Naive B cell (primary cell): ENCODE measurements at regions not wholly inside any gene's neighbourhood (a gene's known extent, or its start where the extent isn't known, plus 50 kb on each side); places are given as distances from the start of the nearest gene placed in this dataset.
A peak's percentile ranks its signal among the peaks of the same experiment; 100 is the strongest.
"Not testable (repeated sequence)": the region's sequence is repeated elsewhere in the genome, so short reads cannot be mapped to it uniquely, and the experiment has no call there.

ENCODE experiments used
- ATAC-seq, 2 donors: fragments of 150-1000 bp; cut with Tn5 transposase; 2 replicates each; pipeline ENCODE4 v1.10.0; 2021; ENCODE audit warnings: low read depth in 2 of 2, mild to moderate bottlenecking in 2 of 2, moderate library complexity in 2 of 2
- DNase-seq: peaks from one replicate; pipeline ENCODE4 v3.0.0; 2022
- H3K27ac Mint-ChIP-seq, 6 donors: one replicate each; pipeline ENCODE4 v1.8.0; 2020 to 2022; ENCODE audit warnings: mild to moderate bottlenecking in 6 of 6, mixed read lengths in 6 of 6, moderate library complexity in 5 of 6, inconsistent platforms in 2 of 6
- H3K27me3 Mint-ChIP-seq, 3 donors: one replicate each; pipeline ENCODE4 v1.8.0; 2021 to 2022; ENCODE audit warnings: mixed read lengths in 3 of 3, mild to moderate bottlenecking in 1 of 3
- H3K36me3 Mint-ChIP-seq, 2 donors: one replicate each; pipeline ENCODE4 v1.8.0; 2020 to 2022; ENCODE audit warnings: mixed read lengths in 2 of 2, inconsistent platforms in 1 of 2, mild to moderate bottlenecking in 1 of 2
- H3K4me1 Mint-ChIP-seq, 3 donors: one replicate each; pipeline ENCODE4 v1.8.0; 2020 to 2022; ENCODE audit warnings: mixed read lengths in 3 of 3, inconsistent platforms in 1 of 3, mild to moderate bottlenecking in 1 of 3, moderate library complexity in 1 of 3
- H3K4me3 Mint-ChIP-seq, 8 donors: one replicate each; pipeline ENCODE4 v1.8.0; 2020 to 2022; ENCODE audit warnings: mild to moderate bottlenecking in 8 of 8, mixed read lengths in 8 of 8, moderate library complexity in 8 of 8, inconsistent platforms in 2 of 8
- H3K9me3 Mint-ChIP-seq, 7 donors: one replicate each; pipeline ENCODE4 v1.8.0; 2020 to 2022; ENCODE audit warnings: mixed read lengths in 7 of 7, mild to moderate bottlenecking in 5 of 7, inconsistent platforms in 2 of 7, moderate library complexity in 1 of 7

GRCh38 chr11:129733981-129734380 is 81.7 kb upstream of the TMEM45B start:
- ATAC-seq: no peak
- DNase-seq: no peak
- H3K4me3 Mint-ChIP-seq: no peak overlapping the region
- no peaks in the 10 kb centered on the region for H3K4me1 Mint-ChIP-seq
- peaks cover 0 to 8% (median 0%) of the 10 kb centered on the region in 7 donors for H3K9me3 Mint-ChIP-seq
- peaks cover 25 to 41% (median 37%) of the 10 kb centered on the region in 3 donors for H3K27me3 Mint-ChIP-seq
- H3K27ac Mint-ChIP-seq: no peak overlapping the region
- H3K36me3 Mint-ChIP-seq: no peaks in the 10 kb centered on the region

DNA sequence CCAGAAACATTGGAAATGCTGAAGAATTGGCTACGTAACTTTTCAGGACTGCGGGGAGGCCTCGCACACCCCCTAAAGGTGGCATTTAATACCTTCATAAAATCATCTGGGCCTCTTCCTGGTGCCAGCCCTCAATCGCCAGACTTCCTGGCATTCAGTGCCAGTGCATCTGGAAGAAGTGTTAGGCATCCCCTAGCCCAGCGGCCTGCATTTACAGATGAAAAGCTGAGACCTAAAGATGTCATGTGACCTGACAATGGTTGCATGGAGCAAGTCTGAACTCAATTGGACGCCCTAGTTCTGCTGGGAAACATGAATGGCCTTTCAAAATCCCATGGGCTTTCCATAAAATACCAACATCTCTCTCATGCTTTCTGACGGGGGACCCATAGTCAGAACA is 81.0 kb upstream of the TMEM45B start:
- H3K36me3 Mint-ChIP-seq: no peaks in the 10 kb centered on the region
- ATAC-seq (no peak), DNase-seq (no peak)
- H3K9me3 Mint-ChIP-seq: peaks cover 0 to 8% (median 0%) of the 10 kb centered on the region in 7 donors
- H3K27ac Mint-ChIP-seq: no peak overlapping the region
- H3K27me3 Mint-ChIP-seq: peaks cover 29 to 37% (median 35%) of the 10 kb centered on the region in 3 donors
- no peaks in the 10 kb centered on the region for H3K4me1 Mint-ChIP-seq
- H3K4me3 Mint-ChIP-seq: no peak overlapping the region

GRCh38 chr11:129737831-129738230 is 77.8 kb upstream of the TMEM45B start:
- DNase-seq (no peak), ATAC-seq (no peak)
- Mint-ChIP-seq H3K4me1 (no peaks in the 10 kb centered on the region), H3K4me3 (no peak overlapping the region), H3K27ac (no peak overlapping the region), H3K27me3 (peaks cover 27 to 35% (median 31%) of the 10 kb centered on the region in 3 donors), H3K9me3 (peaks cover 0 to 10% (median 5%) of the 10 kb centered on the region in 7 donors), H3K36me3 (no peaks in the 10 kb centered on the region)

- no peak for DNase-seq
- H3K27ac Mint-ChIP-seq: no peak overlapping the region
These were observed 77.4 kb upstream of the TMEM45B start for GRCh38 chr11:129738242-129738641.

GRCh38 chr11:129739339-129739738 is 76.3 kb upstream of the TMEM45B start:
- DNase-seq (no peak), ATAC-seq (no peak)
- H3K4me3 Mint-ChIP-seq: no peak overlapping the region
- no peaks in the 10 kb centered on the region for H3K4me1 Mint-ChIP-seq
- peaks cover 0 to 10% (median 6%) of the 10 kb centered on the region in 7 donors for H3K9me3 Mint-ChIP-seq
- H3K27me3 Mint-ChIP-seq: peaks cover 19 to 24% (median 21%) of the 10 kb centered on the region in 3 donors
- no peaks in the 10 kb centered on the region for H3K36me3 Mint-ChIP-seq
- H3K27ac Mint-ChIP-seq: no peak overlapping the region

More at GRCh38 chr11:129738242-129738641, 77.4 kb upstream of the TMEM45B start:
- no peaks in the 10 kb centered on the region for H3K36me3 Mint-ChIP-seq
- H3K4me3 Mint-ChIP-seq: no peak overlapping the region
- H3K9me3 Mint-ChIP-seq: peaks cover 0 to 10% (median 6%) of the 10 kb centered on the region in 7 donors
- no peaks in the 10 kb centered on the region for H3K4me1 Mint-ChIP-seq
- peaks cover 30 to 35% (median 30%) of the 10 kb centered on the region in 3 donors for H3K27me3 Mint-ChIP-seq
- no peak for ATAC-seq

GRCh38 chr11:129740125-129740719 is 75.4 kb upstream of the TMEM45B start:
- Mint-ChIP-seq H3K27me3 (peaks cover 18 to 25% (median 18%) of the 10 kb centered on the region in 3 donors), H3K9me3 (peaks cover 0 to 10% (median 4%) of the 10 kb centered on the region in 7 donors), H3K4me3 (no peak overlapping the region), H3K27ac (no peak overlapping the region), H3K4me1 (no peaks in the 10 kb centered on the region), H3K36me3 (no peaks in the 10 kb centered on the region)
- DNase-seq: no peak
- no peak for ATAC-seq

GRCh38 chr11:129743112-129743815 is 72.4 kb upstream of the TMEM45B start:
- H3K9me3 Mint-ChIP-seq: peaks cover 0 to 6% (median 3%) of the 10 kb centered on the region in 7 donors
- DNase-seq: no peak
- H3K4me1 Mint-ChIP-seq: no peaks in the 10 kb centered on the region
- ATAC-seq: no peak
- peaks cover 17 to 22% (median 18%) of the 10 kb centered on the region in 3 donors for H3K27me3 Mint-ChIP-seq
- H3K36me3 Mint-ChIP-seq: no peaks in the 10 kb centered on the region
- H3K4me3 Mint-ChIP-seq: no peak overlapping the region
- no peak overlapping the region for H3K27ac Mint-ChIP-seq

DNA sequence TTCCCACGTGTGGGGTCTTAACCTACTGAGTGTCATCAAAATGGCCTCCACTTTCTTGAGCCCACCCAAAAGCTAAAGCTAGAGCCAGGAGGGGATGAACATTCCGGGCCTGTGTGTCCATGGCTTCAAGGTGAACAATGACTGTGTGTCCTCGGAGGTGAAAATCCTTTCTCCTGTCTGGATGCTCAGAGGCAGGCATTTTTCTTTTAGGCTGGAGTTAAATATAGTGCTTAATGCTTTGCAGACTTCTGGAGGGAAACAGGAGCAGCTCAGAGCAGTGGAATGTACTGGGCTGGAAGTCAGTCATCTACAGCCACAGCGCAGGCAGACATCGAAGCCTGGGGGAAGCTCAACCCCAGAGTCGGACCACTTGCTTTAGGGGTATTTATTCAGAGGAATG is 68.6 kb upstream of the TMEM45B start:
- ATAC-seq (no peak), DNase-seq (no peak)
- H3K36me3 Mint-ChIP-seq: no peaks in the 10 kb centered on the region
- no peaks in the 10 kb centered on the region for H3K4me1 Mint-ChIP-seq
- H3K27me3 Mint-ChIP-seq: peaks cover 3 to 47% (median 27%) of the 10 kb centered on the region in 3 donors
- no peak overlapping the region for H3K27ac Mint-ChIP-seq
- H3K9me3 Mint-ChIP-seq: peaks cover 0 to 3% (median 1%) of the 10 kb centered on the region in 7 donors
- H3K4me3 Mint-ChIP-seq: no peak overlapping the region

DNA sequence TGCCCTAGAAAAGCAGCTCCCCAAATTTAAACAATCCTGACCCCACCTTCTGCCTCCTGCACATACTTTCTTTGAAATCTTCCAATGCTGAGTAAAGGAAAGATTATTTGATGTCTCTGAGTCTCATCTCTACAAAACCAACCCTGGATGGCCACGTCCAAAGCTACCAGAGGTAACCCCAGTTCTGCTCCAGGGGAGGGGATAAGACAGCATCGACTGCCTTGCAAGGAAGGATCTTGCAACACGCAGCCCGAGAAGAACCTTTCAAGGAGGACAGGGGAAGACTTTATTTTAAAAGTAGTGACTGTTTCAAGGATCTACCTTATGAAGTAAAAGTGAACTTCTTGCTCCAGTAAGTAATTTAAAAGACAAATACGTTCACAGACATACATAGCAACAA is 66.5 kb upstream of the TMEM45B start:
- DNase-seq (no peak), ATAC-seq (no peak)
- Mint-ChIP-seq H3K36me3 (peaks cover 0 to 7% of the 10 kb centered on the region in 2 donors), H3K9me3 (peaks cover 0 to 6% (median 4%) of the 10 kb centered on the region in 7 donors), H3K4me3 (peak overlapping the region in 1 of 8 donors; percentile 2), H3K27me3 (peaks cover 8 to 45% (median 38%) of the 10 kb centered on the region in 3 donors), H3K4me1 (no peaks in the 10 kb centered on the region), H3K27ac (no peak overlapping the region)

GRCh38 chr11:129750343-129751292 is 65.0 kb upstream of the TMEM45B start:
- Mint-ChIP-seq H3K9me3 (peaks cover 2 to 11% (median 8%) of the 10 kb centered on the region in 7 donors), H3K27me3 (peaks cover 8 to 46% (median 32%) of the 10 kb centered on the region in 3 donors), H3K4me1 (no peaks in the 10 kb centered on the region), H3K36me3 (peaks cover 0 to 7% of the 10 kb centered on the region in 2 donors), H3K4me3 (peak overlapping the region in 5 of 8 donors; percentile 17 to 57 (median 40)), H3K27ac (no peak overlapping the region)
- ATAC-seq (peak; percentile 59 to 78), DNase-seq (peak; percentile 63)

GRCh38 chr11:129751511-129751910 is 64.1 kb upstream of the TMEM45B start:
- no peak overlapping the region for H3K4me3 Mint-ChIP-seq
- no peak overlapping the region for H3K27ac Mint-ChIP-seq
- no peaks in the 10 kb centered on the region for H3K4me1 Mint-ChIP-seq
- DNase-seq (no peak), ATAC-seq (no peak)
- peaks cover 8 to 50% (median 32%) of the 10 kb centered on the region in 3 donors for H3K27me3 Mint-ChIP-seq
- peaks cover 7 to 20% (median 15%) of the 10 kb centered on the region in 7 donors for H3K9me3 Mint-ChIP-seq
- H3K36me3 Mint-ChIP-seq: peaks cover 0 to 7% of the 10 kb centered on the region in 2 donors

DNA sequence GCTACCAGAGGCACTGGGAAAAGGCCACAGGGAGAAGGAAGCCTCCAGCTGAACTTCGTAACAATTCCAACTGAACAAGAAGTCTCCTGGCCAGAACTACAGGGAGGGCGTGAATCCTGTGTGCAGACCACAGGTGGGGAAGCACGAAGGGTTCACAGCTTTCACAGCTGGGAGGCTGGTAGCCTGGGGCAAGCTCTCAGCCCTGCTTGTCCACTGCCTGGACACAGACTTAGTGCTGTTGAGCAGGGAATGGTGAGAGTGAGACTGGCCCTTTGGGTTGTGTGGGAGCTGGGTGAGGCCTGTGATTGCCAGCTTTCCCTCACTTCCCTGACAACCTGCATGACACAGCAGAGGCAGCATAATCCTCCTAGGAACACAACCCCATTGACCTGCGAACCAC is 52.1 kb upstream of the TMEM45B start:
- ATAC-seq, H3K36me3 Mint-ChIP-seq, H3K4me3 Mint-ChIP-seq, DNase-seq, H3K4me1 Mint-ChIP-seq: not testable (repeated sequence)
- Mint-ChIP-seq H3K27ac (peak overlapping the region in 1 of 6 donors; percentile 11), H3K9me3 (peaks cover 4 to 15% (median 11%) of the 10 kb centered on the region in 7 donors), H3K27me3 (peaks cover 14 to 44% (median 41%) of the 10 kb centered on the region in 3 donors)

- ATAC-seq, H3K36me3 Mint-ChIP-seq, DNase-seq, H3K4me1 Mint-ChIP-seq, H3K27ac Mint-ChIP-seq, H3K4me3 Mint-ChIP-seq: not testable (repeated sequence)
- Mint-ChIP-seq H3K27me3 (peaks cover 9 to 37% (median 35%) of the 10 kb centered on the region in 3 donors), H3K9me3 (peaks cover 8 to 21% (median 16%) of the 10 kb centered on the region in 7 donors)
These were observed 51.4 kb upstream of the TMEM45B start for GRCh38 chr11:129764204-129764603.
